ENCODE measurements at regions not wholly inside any gene's neighbourhood (a gene's known extent, or its start where the extent isn't known, plus 50 kb on each side); places are given as distances from the start of the nearest gene placed in this dataset.
"Not testable (repeated sequence)": the region's sequence is repeated elsewhere in the genome, so short reads cannot be mapped to it uniquely, and the experiment has no call there.

GRCh38 chr14:51595881-51596455 is 55.7 kb upstream of the FRMD6 start:
- H3K27me3 ChIP-seq (ENCODE audit: control insufficient read depth, insufficient read depth, low read length): no peaks in the 10 kb centered on the region
- no peak for DNase-seq (ENCODE audit: low read depth)
- no peaks in the 10 kb centered on the region for H3K36me3 ChIP-seq (ENCODE audit: control insufficient read depth, insufficient read depth, low read length)
- no peak overlapping the region for H3K4me3 ChIP-seq (ENCODE audit: low read depth, low read length)
- no peak for TF ChIP-seq CTCF (IDR thresholded peaks at IDR 0.05; ENCODE audit: insufficient read depth, low read length, poor library complexity, severe bottlenecking)

DNA sequence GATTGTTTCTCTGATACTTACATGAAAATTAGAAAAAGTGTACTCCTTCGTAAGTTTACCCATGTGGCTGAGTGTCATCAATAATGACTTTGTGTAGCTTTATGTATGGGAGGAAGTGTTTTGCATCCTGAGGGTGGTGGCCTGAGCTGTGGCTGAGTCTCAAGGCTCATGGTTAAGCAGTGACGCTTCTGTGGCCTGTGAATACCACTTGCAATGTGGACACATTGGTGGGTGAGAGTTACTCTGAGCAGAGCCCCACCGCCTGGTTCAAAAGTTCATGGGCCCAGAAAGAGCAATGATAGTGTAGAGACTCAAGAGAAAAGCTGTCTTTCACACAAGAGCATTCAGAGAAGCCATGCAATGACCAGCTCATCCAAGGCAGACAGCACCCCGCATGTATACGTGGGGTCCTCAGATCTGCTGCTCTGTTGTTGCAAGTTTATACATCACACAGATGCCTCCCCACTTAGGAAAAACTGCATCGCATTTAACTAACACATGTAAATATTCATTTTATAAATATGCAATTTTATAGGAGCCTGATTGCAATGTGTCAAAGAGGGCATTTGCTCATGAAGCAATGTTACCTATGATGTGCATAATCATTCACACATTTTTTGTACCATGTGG is 55.1 kb upstream of the FRMD6 start:
- no peak overlapping the region for H3K4me3 ChIP-seq (ENCODE audit: low read depth, low read length)
- no peak for DNase-seq (ENCODE audit: low read depth)
- H3K36me3 ChIP-seq (ENCODE audit: control insufficient read depth, insufficient read depth, low read length): no peaks in the 10 kb centered on the region
- no peaks in the 10 kb centered on the region for H3K27me3 ChIP-seq (ENCODE audit: control insufficient read depth, insufficient read depth, low read length)
- no peak for TF ChIP-seq CTCF (IDR thresholded peaks at IDR 0.05; ENCODE audit: insufficient read depth, low read length, poor library complexity, severe bottlenecking)

GRCh38 chr14:51597261-51598001 is 54.3 kb upstream of the FRMD6 start:
- no peak for DNase-seq (ENCODE audit: low read depth)
- no peaks in the 10 kb centered on the region for H3K27me3 ChIP-seq (ENCODE audit: control insufficient read depth, insufficient read depth, low read length)
- H3K36me3 ChIP-seq (ENCODE audit: control insufficient read depth, insufficient read depth, low read length): no peaks in the 10 kb centered on the region
- no peak overlapping the region for H3K4me3 ChIP-seq (ENCODE audit: low read depth, low read length)
- no peak for TF ChIP-seq CTCF (IDR thresholded peaks at IDR 0.05; ENCODE audit: insufficient read depth, low read length, poor library complexity, severe bottlenecking)

DNA sequence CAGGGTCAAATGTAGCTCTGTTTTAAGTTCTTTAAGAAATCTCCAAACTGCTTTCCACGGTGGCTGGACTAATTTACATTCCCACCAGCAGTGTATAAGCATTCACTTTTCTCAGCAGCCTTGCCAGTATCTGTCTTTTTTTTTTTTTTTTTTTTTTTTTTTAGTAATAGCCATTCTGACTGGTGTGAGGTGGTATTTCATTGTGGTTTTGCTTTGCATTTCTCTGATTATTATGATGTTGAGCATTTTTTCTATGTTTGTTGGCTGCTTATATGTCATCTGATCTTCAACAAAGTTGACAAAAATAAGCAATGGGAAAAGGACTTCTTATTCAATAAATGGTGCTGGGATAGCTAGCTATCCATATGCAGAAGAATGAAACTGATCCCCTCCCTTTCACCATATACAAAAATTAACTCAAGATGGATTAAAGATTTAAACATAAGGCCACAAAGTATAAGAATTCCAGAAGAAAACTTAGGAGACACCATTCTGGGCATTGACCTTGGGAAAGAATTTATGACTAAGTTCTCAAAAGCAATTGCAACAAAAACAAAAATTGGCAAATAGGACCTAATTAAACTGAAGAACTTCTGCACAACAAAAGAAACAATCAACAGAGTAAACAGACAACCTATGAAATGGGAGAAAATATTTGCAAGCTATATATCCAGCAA is 52.6 kb upstream of the FRMD6 start:
- not testable (repeated sequence) for DNase-seq (ENCODE audit: low read depth); H3K27me3 ChIP-seq (ENCODE audit: control insufficient read depth, insufficient read depth, low read length); H3K36me3 ChIP-seq (ENCODE audit: control insufficient read depth, insufficient read depth, low read length); H3K4me3 ChIP-seq (ENCODE audit: low read depth, low read length)

- no peaks in the 10 kb centered on the region for H3K27me3 ChIP-seq (ENCODE audit: control insufficient read depth, insufficient read depth, low read length)
- TF ChIP-seq CTCF (IDR thresholded peaks at IDR 0.05; ENCODE audit: insufficient read depth, low read length, poor library complexity, severe bottlenecking): no peak
- no peak for DNase-seq (ENCODE audit: low read depth)
Observed at GRCh38 chr14:51600658-51601057, 51.1 kb upstream of the FRMD6 start.

More at GRCh38 chr14:51600658-51601057, 51.1 kb upstream of the FRMD6 start:
- H3K36me3 ChIP-seq (ENCODE audit: control insufficient read depth, insufficient read depth, low read length): no peaks in the 10 kb centered on the region
- no peak overlapping the region for H3K4me3 ChIP-seq (ENCODE audit: low read depth, low read length)

All from kidney epithelial cell (primary cell).